ENCODE measurements at regions not wholly inside any gene's neighbourhood (a gene's known extent, or its start where the extent isn't known, plus 50 kb on each side); places are given as distances from the start of the nearest gene placed in this dataset.

GRCh38 chrX:137119049-137119448 is 85.3 kb upstream of the GPR101 start:
- TF ChIP-seq CTCF (IDR thresholded peaks at IDR 0.05), result no peak
- no peak for TF ChIP-seq POLR2A (IDR thresholded peaks at IDR 0.05)

Data from heart left ventricle (tissue), 13 donors.